Gastrocnemius medialis (tissue), 4 donors: ENCODE measurements at regions not wholly inside any gene's neighbourhood (a gene's known extent, or its start where the extent isn't known, plus 50 kb on each side); places are given as distances from the start of the nearest gene placed in this dataset.

Source experiments
- POLR2A ChIP-seq, 2 donors: fragments of 450-650 bp; IDR thresholded peaks; one replicate each; pipeline ENCODE4 v1.6.1; 2017; ENCODE audit warnings: antibody characterized with exemption in 2 of 2, mild to moderate bottlenecking in 2 of 2, moderate library complexity in 2 of 2
- TF ChIP-seq, protein P1 (sequence below), 5 experiments: fragments of 450-650 bp in 3 of 5; fragments of 200-600 bp in 2 of 5; sonication (generic) in 2 of 5; IDR thresholded peaks in 4 of 5; conservative IDR thresholded peaks in 1 of 5; 1 replicate in 4 of 5; 2 replicates in 1 of 5; pipeline ENCODE4 v1.5.1; 2016 to 2019; ENCODE audit warnings: antibody characterized with exemption in 5 of 5, mild to moderate bottlenecking in 3 of 5, moderate library complexity in 3 of 5

DNA sequence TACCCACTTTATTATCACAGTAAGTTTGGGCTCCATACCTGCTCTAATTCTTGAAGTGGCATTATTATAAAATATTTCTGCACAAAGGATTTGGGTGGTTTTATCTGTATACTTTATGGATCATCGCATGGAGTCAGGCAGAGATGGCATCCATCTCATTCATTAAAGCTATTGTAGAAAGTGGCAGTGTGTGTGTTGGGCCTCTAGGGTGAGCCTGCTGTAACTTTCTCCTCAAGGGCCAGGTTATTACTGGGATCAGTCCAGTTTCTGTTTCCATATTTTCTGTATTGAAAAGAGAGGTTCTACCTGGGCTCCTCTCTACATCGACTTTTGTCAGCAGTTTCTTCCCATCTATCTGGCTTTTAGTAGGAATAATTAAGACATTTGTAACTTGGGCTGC is 511.1 kb downstream of the MMUT start:
- no peak for TF ChIP-seq POLR2A (IDR thresholded peaks at IDR 0.05)
- TF ChIP-seq, protein P1, sequence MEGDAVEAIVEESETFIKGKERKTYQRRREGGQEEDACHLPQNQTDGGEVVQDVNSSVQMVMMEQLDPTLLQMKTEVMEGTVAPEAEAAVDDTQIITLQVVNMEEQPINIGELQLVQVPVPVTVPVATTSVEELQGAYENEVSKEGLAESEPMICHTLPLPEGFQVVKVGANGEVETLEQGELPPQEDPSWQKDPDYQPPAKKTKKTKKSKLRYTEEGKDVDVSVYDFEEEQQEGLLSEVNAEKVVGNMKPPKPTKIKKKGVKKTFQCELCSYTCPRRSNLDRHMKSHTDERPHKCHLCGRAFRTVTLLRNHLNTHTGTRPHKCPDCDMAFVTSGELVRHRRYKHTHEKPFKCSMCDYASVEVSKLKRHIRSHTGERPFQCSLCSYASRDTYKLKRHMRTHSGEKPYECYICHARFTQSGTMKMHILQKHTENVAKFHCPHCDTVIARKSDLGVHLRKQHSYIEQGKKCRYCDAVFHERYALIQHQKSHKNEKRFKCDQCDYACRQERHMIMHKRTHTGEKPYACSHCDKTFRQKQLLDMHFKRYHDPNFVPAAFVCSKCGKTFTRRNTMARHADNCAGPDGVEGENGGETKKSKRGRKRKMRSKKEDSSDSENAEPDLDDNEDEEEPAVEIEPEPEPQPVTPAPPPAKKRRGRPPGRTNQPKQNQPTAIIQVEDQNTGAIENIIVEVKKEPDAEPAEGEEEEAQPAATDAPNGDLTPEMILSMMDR (IDR thresholded peaks at IDR 0.05 in 4 of 5, conservative IDR thresholded peaks at IDR 0.05 in 1 of 5) = no peak
